SK-N-SH (cell line): ENCODE measurements at regions not wholly inside any gene's neighbourhood (a gene's known extent, or its start where the extent isn't known, plus 50 kb on each side); places are given as distances from the start of the nearest gene placed in this dataset.
A peak's percentile ranks its signal among the peaks of the same experiment; 100 is the strongest.

Source experiments
- CTCF ChIA-PET: fragments of 300-600, 350-600 bp; formaldehyde crosslinking; extraction: SDS; loops from one replicate; lab custom pipeline; 2021; lab: Yijun Ruan, JAX
- POLR2A ChIA-PET: fragments of 350-600 bp; sonication (Branson Sonifier 250); formaldehyde crosslinking; extraction: SDS; loops from one replicate; lab custom pipeline; 2020; ENCODE audit warnings: antibody characterized with exemption, inconsistent platforms; lab: Yijun Ruan, JAX
- DNase-seq: peaks from one replicate; pipeline ENCODE4 v3.0.0; 2012
- H2AFZ ChIP-seq: fragments of 200-600 bp; sonication (generic); 2 replicates; pipeline ENCODE4 v1.8.1; 2016; ENCODE audit warnings: antibody characterized with exemption, mild to moderate bottlenecking, low read depth
- H3F3A ChIP-seq: fragments of 200-600 bp; sonication (generic); replicated peaks from 2 replicates; pipeline ENCODE3; 2016; ENCODE audit warnings: antibody characterized with exemption, mild to moderate bottlenecking; ENCODE audit not compliant: insufficient read depth
- H3K27ac ChIP-seq, 2 experiments: fragments of 200-500 bp in 1 of 2; fragments of 200-600 bp in 1 of 2; sonication (Bioruptor generic) in 1 of 2; sonication (generic), shearing (Covaris generic) in 1 of 2; 2 replicates each; pipeline versions ENCODE4 v1.5.1 to v1.6.1; 2014 to 2016; ENCODE audit warnings: low read depth in 2 of 2, inconsistent platforms in 1 of 2, low read length in 1 of 2, mild to moderate bottlenecking in 1 of 2, mixed read lengths in 1 of 2
- H3K27me3 ChIP-seq: fragments of 200-600 bp; sonication (generic), shearing (Covaris generic); 2 replicates; pipeline ENCODE4 v1.6.1; 2016; ENCODE audit warnings: mixed run types; ENCODE audit not compliant: insufficient read depth
- H3K36me3 ChIP-seq, 2 experiments: fragments of 200-500 bp in 1 of 2; fragments of 200-600 bp in 1 of 2; sonication (Bioruptor generic) in 1 of 2; sonication (generic) in 1 of 2; replicated peaks in 1 of 2; 2 replicates each; pipeline versions ENCODE3 to v1.5.1; 2014 to 2016; ENCODE audit warnings: low read length in 1 of 2, mild to moderate bottlenecking in 1 of 2; ENCODE audit not compliant: insufficient read depth in 2 of 2, control insufficient read depth in 1 of 2
- H3K4me1 ChIP-seq, 2 experiments: fragments of 200-500 bp in 1 of 2; fragments of 200-600 bp in 1 of 2; sonication (Bioruptor generic) in 1 of 2; sonication (generic), shearing (Covaris generic) in 1 of 2; 2 replicates each; pipeline versions ENCODE4 v1.5.1 to v1.6.1; 2014 to 2016; ENCODE audit warnings: low read depth in 1 of 2, low read length in 1 of 2, mixed run types in 1 of 2; ENCODE audit not compliant: insufficient read depth in 2 of 2, control insufficient read depth in 1 of 2
- H3K4me2 ChIP-seq: fragments of 200-600 bp; sonication (generic), shearing (Covaris generic); 2 replicates; pipeline ENCODE4 v1.6.1; 2017; ENCODE audit warnings: mixed run types
- H3K4me3 ChIP-seq, 2 experiments: fragments of 200-500 bp in 1 of 2; fragments of 200-600 bp in 1 of 2; sonication (Bioruptor generic) in 1 of 2; sonication (generic), shearing (Covaris generic) in 1 of 2; 2 replicates each; pipeline versions ENCODE4 v1.5.1 to v1.8.1; 2014 to 2016; ENCODE audit warnings: low read depth in 2 of 2, inconsistent platforms in 1 of 2, low read length in 1 of 2, mild to moderate bottlenecking in 1 of 2, mixed read lengths in 1 of 2, moderate library complexity in 1 of 2
- H3K79me2 ChIP-seq: fragments of 200-600 bp; sonication (generic); 2 replicates; pipeline ENCODE4 v1.8.1; 2017; ENCODE audit warnings: mild to moderate bottlenecking; ENCODE audit not compliant: insufficient read depth
- H3K9ac ChIP-seq: fragments of 200-600 bp; sonication (generic); 2 replicates; pipeline ENCODE4 v1.6.1; 2017; ENCODE audit warnings: mixed run types
- H3K9me2 ChIP-seq: fragments of 200-600 bp; sonication (generic); 2 replicates; pipeline ENCODE4 v1.6.1; 2017; ENCODE audit warnings: mixed run types
- H3K9me3 ChIP-seq: fragments of 200-600 bp; sonication (generic); 2 replicates; pipeline ENCODE4 v1.6.1; 2017; ENCODE audit warnings: mixed run types, mild to moderate bottlenecking, moderate library complexity
- H4K20me1 ChIP-seq: fragments of 200-600 bp; sonication (generic); 2 replicates; pipeline ENCODE4 v1.6.1; 2017; ENCODE audit warnings: mild to moderate bottlenecking, mixed run types; ENCODE audit not compliant: insufficient read depth
- EP300 ChIP-seq, 2 experiments: IDR thresholded peaks; 2 replicates each; pipeline versions ENCODE4 v1.4.0 to v1.6.1; 2012; ENCODE audit warnings: borderline replicate concordance in 1 of 2, low read depth in 1 of 2, low read length in 1 of 2
- FOSL2 ChIP-seq: IDR thresholded peaks from 2 replicates; pipeline ENCODE4 v1.4.0; 2012; ENCODE audit warnings: low read depth, mild to moderate bottlenecking, moderate library complexity, borderline replicate concordance
- FOXJ3 ChIP-seq: sonication (generic); formaldehyde crosslinking; IDR thresholded peaks from 2 replicates; pipeline ENCODE4 v1.5.1; 2020; ENCODE audit warnings: mild to moderate bottlenecking, missing genetic modification reagents
- GABPA ChIP-seq: IDR thresholded peaks from 2 replicates; pipeline ENCODE4 v1.4.0; 2012; ENCODE audit warnings: low read depth, mild to moderate bottlenecking
- IRF3 ChIP-seq: fragments of 150-350 bp; IDR thresholded peaks from 2 replicates; pipeline ENCODE4 v1.6.1; 2016; ENCODE audit warnings: mild to moderate bottlenecking, low read depth, low read length
- JUND ChIP-seq: IDR thresholded peaks from 2 replicates; pipeline ENCODE4 v1.4.0; 2012
- NFIC ChIP-seq: IDR thresholded peaks from 2 replicates; pipeline ENCODE4 v1.4.0; 2012; ENCODE audit warnings: borderline replicate concordance
- PBX3 ChIP-seq: IDR thresholded peaks from 2 replicates; pipeline ENCODE4; 2012
- POLR2AphosphoS5 ChIP-seq: IDR thresholded peaks from 2 replicates; pipeline ENCODE4 v1.6.1; 2012; ENCODE audit warnings: low read depth, low read length
- TCF12 ChIP-seq: IDR thresholded peaks from 2 replicates; pipeline ENCODE4 v1.4.0; 2012
- TEAD4 ChIP-seq: IDR thresholded peaks from 2 replicates; pipeline ENCODE4 v1.4.0; 2012; ENCODE audit warnings: mild to moderate bottlenecking, borderline replicate concordance; ENCODE audit not compliant: insufficient read depth
- WGBS: methylation state at CpG from one replicate; pipeline ENCODE4 v1.1.6; 2017; ENCODE audit warnings: low lambda C conversion rate; 5-methylcytosine and 5-hydroxymethylcytosine counted together

- POLR2A ChIA-PET: no interaction called here
Observed at GRCh38 chr13:64239372-64239771, 2823.7 kb upstream of the PCDH20 start.

GRCh38 chr13:64234255-64234654, 2818.6 kb upstream of the PCDH20 start:
- CTCF ChIA-PET: interaction anchor here (0.6 to 1.2 kb wide), 2 partner anchors 18 to 118 kb away, joined by 3 read pairs; no protein-coding TSS in a partner anchor
- 72% methylated on average over 4 of the region's 4 CpGs for WGBS

More at GRCh38 chr13:64239372-64239771, 2823.7 kb upstream of the PCDH20 start:
- Histone ChIP-seq H3K4me1 (peaks cover 0 to 14% of the 10 kb centered on the region in 2 experiments; a peak in 3 of 4 replicates), H3F3A (peaks cover 16% of the 10 kb centered on the region), H3K4me3 (0 out of 4 replicates have a peak overlapping the region, but pooled peaks of 1 of the 2 experiments have one; percentile 1), H3K9ac (no peak overlapping the region), H3K27me3 (no peaks in the 10 kb centered on the region), H3K79me2 (no peaks in the 10 kb centered on the region), H3K4me2 (no peak overlapping the region), H3K27ac (peak overlapping the region; percentile 43 to 60; a peak in 3 of 4 replicates), H3K36me3 (no peaks in the 10 kb centered on the region), H4K20me1 (no peaks in the 10 kb centered on the region), H3K9me3 (no peaks in the 10 kb centered on the region), H3K9me2 (no peaks in the 10 kb centered on the region), H2AFZ (no peak overlapping the region)
- 21% methylated on average over 2 of the region's 2 CpGs for WGBS
- TF ChIP-seq IRF3 (no peak), EP300 (IDR thresholded peaks at IDR 0.05; ENCODE audit: borderline replicate concordance in 1 of 2, low read depth in 1 of 2, low read length in 1 of 2) (peak in 1 of 2 experiments; percentile 47; a peak in 1 of 4 replicates), FOXJ3 (CRISPR knock-in tag) (no peak), FOSL2 (peak; percentile 43; the same call in 1 of the 2 replicates), TEAD4 (peak; percentile 57; the same call in 1 of the 2 replicates), NFIC (no peak; the same call in 1 of the 2 replicates), PBX3 (peak; percentile 4; the same call in 1 of the 2 replicates), POLR2AphosphoS5 (no peak), GABPA (no peak), TCF12 (peak; percentile 43; the same call in 1 of the 2 replicates)
- no peak for DNase-seq
- CTCF ChIA-PET: interaction anchor here (1.2 kb wide), 1 partner anchor 10 kb away, joined by 3 read pairs; no protein-coding TSS in a partner anchor

More at GRCh38 chr13:64234255-64234654, 2818.6 kb upstream of the PCDH20 start:
- H2AFZ ChIP-seq: no peak overlapping the region
- H3K9me2 ChIP-seq: no peaks in the 10 kb centered on the region
- no peaks in the 10 kb centered on the region; the same call in 1 of the 2 replicates for H3K9me3 ChIP-seq
- H3K36me3 ChIP-seq: peaks cover 0 to 4% of the 10 kb centered on the region in 2 experiments
- no peak overlapping the region for H3K4me3 ChIP-seq
- H3K4me2 ChIP-seq: no peak overlapping the region
- H4K20me1 ChIP-seq: no peaks in the 10 kb centered on the region
- H3K27ac ChIP-seq: no peak overlapping the region
- H3K9ac ChIP-seq: no peak overlapping the region
- TF ChIP-seq FOSL2 (no peak), JUND (peak; percentile 34; the same call in 1 of the 2 replicates), TCF12 (peak; percentile 50; the same call in 1 of the 2 replicates)
- TF ChIP-seq, all 33 proteins: peak for 2
- H3K27me3 ChIP-seq: no peaks in the 10 kb centered on the region
- POLR2A ChIA-PET: no interaction called here
- peaks cover 9% of the 10 kb centered on the region for H3F3A ChIP-seq
- no peak for DNase-seq
- peaks cover 0 to 7% of the 10 kb centered on the region in 2 experiments; a peak in 1 of 4 replicates for H3K4me1 ChIP-seq
- no peaks in the 10 kb centered on the region for H3K79me2 ChIP-seq
